ENCODE measurements at regions not wholly inside any gene's neighbourhood (a gene's known extent, or its start where the extent isn't known, plus 50 kb on each side); places are given as distances from the start of the nearest gene placed in this dataset.

DNA sequence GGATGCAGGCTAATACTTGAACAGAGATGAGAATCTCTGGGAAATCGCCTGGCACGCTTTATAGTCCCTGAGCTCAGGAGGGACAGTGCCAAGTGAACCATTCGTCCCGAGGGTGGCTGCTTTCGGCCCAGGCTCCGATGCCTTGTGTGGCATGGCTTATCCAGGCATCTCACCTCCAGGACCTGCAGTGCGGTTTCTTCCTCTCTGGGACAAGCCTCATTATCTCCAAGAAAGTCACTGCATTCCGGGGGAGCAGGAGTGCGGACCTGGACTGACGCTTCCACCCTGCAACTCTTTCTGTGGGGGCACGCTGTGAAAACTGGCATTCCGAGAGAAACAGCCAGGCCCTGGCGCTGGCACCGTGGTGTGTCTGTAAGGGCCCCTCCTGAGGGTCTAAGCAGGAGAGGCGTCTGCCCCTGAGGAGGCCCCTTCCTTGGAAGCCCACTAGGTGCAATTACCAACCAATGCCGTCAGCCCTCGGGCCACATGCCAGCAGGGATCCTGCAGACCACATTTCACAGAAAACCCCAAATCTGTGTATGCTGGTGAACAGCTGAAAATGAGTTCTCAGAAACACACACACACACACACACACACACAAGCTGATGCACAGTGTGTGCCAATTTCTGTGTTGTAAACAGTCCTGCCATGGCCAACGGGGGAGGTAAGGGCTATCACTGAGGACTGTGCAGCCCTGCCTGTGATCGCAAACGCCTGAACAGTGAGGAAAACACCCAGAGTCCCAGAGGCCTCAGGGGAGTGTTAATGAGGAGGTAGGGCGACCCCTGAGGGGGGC is 351.9 kb upstream of the SALL3 start:
- DNase-seq (ENCODE audit: low read depth): no peak

- no peak for DNase-seq (ENCODE audit: low read depth)
Observed at GRCh38 chr18:78629426-78629825, 350.2 kb upstream of the SALL3 start.

DNA sequence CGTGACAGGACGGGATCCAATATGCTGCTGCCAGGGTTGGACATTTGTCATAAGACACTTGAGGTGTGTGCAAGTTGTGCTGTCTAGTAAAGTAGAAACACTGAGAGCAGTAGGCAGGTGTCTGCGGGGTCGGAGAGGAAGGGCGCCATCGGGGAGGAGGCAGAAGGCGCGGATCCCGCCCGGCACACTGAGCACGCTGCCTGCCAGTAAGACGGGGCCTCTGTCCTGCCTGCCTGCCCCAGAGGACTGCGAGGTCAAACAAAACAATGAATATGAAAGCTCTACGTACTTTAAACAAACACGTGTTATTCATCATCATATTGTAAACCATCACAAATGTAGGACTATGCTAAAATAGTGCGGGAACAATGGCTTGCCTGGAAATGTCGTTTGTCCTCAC is 349.3 kb upstream of the SALL3 start:
- DNase-seq (ENCODE audit: low read depth): no peak

DNA sequence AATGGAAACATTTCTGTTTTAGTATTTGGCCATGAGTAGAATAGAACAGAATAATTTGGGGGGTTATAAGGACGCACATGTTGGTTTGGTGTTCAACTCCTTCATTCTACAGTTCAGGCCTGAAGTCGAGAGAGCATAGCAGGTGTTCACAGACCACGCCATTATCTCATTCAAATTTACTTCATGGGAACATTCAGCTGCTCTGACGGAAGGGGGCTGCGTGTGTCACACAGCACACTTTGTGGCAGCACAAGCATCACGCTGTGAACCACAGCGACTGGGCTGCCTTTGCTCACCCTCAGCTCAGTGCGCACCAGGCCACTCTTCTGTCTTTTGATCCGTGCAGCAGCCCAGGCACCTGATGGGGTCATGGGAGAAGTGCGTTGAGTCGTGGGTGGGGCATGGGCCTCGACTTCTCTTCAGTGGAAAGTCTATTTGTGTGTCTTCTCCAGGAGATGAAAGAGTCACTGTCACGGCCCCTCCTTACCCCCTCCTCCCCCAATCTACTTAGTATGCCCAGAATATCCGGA is 348.6 kb upstream of the SALL3 start:
- DNase-seq (ENCODE audit: low read depth): no peak

DNA sequence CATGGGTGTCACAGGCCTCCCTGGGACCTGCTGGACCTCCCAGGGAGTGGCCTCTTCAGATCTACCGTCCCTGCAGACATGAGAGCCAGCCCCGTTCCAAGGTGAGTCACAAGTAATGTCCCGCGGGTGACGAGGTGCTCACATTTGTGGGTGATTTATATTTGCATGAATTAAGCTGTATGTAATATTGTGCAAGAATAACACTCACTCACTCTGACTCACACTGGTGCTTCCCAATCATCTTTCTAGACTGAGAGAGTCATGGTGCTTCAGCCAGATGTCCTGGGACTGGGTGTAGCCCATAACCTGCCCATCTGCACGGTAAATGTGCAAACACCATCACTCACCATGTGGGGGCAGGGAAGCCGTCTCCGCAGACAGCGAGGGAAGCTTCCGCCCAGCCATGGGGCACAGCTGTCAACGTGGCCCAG is 347.5 kb upstream of the SALL3 start:
- DNase-seq (ENCODE audit: low read depth): no peak

GRCh38 chr18:78634061-78634696 is 345.4 kb upstream of the SALL3 start:
- DNase-seq (ENCODE audit: low read depth): no peak

DNA sequence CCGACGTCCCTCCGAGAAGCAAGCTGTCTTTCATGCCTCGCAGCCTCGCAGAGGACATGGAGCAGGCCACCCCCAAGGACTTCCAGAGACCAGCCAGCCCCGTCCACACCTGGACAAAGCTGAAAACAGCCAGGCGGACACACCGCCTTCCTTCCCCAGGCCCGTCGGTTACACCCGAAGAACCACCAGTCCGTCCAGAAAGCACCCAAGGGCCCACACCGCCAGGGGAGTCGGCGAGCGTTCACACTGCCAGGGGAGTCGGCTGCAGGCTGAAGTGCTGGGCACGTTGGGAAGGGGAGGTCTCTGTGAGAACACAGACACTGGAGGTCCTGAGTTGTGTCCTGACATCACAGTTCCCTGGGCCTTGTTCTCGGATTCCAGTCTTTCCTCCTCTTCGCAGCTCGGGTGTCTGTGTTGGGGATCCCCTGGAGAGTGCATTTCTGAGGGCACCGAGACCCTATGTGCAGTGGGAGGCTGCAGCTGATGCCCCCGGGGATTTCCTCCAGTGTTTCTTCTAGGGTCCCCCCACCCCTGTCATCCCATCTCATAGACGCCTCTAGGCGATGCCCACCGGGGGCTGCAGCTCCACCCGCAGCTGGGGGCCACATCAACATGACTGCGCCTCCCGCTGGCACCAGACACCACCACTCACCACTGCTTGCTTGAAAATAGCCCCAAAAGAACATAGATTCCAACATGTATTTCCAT is 344.4 kb upstream of the SALL3 start:
- no peak for DNase-seq (ENCODE audit: low read depth)

- DNase-seq (ENCODE audit: low read depth): no peak
Observed at GRCh38 chr18:78636260-78636659, 343.4 kb upstream of the SALL3 start.

DNA sequence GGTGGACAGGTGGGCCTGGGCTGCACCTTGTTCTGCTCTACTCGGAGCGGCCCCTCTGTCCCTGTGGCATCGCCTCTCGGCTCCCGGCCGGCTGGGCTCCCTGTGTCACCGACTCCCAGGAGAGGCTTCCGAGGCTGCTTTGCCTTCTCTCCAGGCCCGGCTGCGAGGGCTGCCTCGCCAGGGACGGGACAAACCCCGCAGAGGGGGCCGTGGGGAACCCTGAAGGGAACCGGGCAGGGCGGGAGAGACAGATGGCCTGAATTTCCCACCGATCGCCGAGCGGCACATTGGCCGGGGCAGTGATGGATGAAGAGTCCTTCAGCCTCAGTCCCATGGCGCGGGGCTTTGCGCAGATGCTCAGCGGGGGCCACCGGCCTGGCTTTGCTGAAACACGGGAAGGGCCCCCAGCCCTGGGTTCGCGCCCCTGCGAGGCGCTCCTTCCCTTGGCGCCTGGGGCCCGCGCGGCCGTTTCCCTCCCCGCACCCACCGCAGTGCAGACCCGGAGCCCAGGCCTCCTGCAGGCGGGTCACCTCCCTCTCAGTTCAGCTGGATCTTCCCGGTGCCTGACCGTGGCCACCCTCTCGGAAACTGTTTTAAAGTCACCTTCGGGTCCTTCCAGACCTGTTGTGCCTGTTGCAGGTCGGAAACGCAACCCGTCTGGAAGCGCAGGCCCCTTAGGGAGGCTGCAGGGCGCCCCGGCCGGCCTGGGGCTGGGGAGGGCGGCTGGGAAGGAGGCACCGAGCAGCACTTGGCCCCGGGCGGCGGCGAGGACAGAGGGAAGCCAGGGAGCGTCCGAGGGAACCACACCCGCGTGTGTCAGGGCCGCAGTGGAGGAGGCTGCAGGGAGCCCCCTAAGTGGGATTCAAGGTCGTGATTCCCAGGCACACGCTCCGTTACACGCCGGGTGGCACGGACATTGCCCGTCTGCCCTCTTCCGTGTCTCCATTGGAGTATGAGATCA is 341.9 kb upstream of the SALL3 start:
- no peak for DNase-seq (ENCODE audit: low read depth)

DNA sequence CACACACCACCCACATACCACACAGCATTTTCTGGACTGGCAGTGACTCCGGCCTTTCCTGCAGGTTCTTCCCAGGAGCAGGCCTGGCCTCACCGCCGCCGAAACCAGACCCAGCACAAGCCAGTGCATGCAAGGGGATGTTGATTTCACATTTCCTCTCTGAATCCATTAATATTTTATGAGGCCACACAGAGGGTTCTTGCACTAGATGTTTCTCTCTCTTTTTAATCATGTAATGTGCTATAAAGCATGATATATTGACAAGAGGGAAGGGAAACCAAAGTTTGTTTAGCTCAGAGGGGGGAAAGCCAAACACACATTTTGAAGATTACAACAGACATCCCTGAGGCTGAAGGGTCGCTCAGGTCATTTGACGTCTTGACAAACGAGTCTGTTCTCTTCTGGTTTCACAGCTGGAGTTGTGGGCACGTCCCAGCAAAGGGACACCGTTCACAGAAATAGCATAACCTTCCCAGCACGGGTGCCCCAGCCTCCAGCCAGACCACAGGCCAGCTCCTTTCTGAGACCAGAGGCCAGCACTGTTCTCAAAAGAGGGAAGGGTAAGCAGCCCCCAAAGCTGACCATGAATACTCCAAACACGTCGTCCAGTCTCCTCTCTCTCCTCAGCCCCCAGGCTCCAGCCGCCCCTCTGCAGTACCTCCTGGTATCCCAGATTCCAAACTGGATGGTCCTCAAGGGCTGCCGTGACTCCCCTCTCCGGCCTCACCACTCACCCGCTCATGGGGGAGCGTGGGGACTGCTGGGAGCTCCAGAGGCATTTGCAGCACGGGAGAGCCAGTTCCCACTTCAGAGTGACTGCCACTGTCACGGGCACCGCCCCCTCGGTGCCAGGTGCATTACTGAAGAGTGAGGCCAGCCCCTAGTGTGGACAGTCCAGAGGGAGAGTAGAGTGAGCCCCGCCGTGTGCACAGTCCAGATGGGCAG is 340.3 kb upstream of the SALL3 start:
- no peak for DNase-seq (ENCODE audit: low read depth)

DNA sequence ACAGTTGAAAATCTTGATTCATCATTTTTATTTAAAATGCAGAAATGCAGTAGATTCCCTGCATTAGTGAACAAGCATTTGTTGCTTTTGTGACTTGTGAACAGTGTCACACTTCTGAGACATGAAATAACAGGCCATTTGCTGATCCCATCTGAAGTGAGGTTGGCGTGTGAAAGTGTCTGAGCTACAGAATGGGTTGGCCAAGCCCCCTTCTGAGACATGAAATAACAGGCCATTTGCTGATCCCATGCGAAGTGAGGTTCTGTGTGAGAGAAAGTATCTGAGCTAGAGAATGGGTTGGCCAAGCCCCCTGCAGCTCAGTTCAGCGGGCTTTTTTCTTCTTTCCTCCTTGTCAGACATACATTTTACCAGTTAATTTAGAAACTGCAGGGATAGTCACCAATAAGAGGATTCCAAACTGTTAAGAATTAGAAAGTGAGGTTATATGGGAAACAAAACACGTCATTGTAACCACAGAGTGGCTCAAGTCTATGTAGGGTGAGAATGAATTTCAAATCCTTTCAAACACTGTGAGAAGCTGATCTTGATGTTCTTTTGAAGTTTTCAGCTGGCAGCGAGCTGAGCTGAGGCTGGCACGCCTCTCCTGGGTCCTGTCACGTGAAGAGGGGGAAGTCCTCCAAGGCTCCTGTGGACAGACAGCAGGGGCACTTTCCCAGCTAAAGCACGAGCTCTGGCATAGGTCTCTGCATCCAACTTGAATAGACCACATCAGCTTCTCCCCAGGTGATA is 339.2 kb upstream of the SALL3 start:
- no peak for DNase-seq (ENCODE audit: low read depth)

DNA sequence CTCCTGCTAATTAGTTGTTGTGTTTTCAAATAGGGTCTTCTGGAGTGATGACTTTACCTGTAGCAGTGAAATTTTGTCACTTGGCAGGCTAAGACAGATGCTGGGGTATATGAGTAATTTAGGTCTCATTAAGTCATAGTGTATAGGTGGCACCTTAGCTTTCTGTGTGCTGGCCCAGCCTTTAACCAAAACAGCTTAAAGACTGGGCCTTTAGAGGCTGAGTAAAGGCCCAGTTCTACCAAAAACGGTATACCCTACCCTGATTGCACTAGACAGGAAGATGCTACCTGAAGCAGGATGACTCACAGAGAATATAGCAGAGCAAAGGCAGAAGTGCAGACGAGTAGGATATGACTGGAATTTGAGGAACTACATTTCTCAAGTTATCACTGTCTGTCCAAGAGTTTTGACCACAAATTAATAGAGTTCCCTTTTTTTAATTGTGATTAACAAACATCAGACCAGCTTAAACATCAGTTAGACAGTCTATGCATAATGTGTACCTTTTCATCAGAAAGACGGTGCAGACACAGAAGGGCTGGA is 337.9 kb upstream of the SALL3 start:
- DNase-seq (ENCODE audit: low read depth): no peak

GRCh38 chr18:78642296-78642951 is 337.2 kb upstream of the SALL3 start:
- no peak for DNase-seq (ENCODE audit: low read depth)

GRCh38 chr18:78643004-78643403 is 336.6 kb upstream of the SALL3 start:
- no peak for DNase-seq (ENCODE audit: low read depth)

DNA sequence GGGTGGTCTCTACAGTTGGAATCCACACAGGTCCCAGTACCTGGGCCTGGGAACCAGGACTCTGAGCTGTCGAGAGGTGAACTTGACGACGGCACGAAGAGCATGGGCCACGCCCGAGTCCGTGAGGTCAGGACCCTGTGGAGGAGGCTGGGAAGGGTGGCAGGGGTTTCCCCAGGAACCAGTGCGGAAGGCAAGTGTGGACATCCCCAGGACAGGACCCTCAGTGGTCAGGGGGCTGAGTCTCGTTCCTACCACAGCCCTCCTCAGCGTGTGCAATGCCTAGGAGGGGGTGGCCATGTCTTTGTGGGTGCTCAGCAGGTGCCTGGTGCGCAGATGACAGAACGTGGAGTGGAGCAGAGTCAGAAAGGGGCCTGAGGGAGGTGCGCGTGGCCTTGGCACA is 335.6 kb upstream of the SALL3 start:
- DNase-seq (ENCODE audit: low read depth): no peak

GRCh38 chr18:78645216-78645615 is 334.4 kb upstream of the SALL3 start:
- no peak for DNase-seq (ENCODE audit: low read depth)

DNA sequence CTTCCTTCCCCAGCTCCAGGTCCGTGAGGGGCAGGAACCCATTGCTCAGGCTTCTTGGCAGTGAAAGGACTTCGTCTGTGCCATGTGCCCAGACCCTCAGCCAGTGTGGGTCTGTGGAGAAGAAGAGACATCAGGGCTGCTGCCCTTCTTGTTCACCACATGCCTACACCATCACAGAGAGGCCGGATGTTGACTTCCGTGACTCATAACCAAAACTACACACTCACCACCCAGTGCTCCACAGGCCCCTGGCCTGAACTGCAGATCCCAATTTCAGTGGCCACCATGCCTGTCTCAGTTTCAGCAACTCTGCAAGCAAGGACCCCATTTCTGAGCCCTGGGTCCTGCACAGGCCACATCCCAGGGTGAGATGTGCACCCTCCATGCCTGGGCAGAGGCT is 332.6 kb upstream of the SALL3 start:
- DNase-seq (ENCODE audit: low read depth): no peak

GRCh38 chr18:78649421-78649820 is 330.2 kb upstream of the SALL3 start:
- DNase-seq (ENCODE audit: low read depth): no peak

DNA sequence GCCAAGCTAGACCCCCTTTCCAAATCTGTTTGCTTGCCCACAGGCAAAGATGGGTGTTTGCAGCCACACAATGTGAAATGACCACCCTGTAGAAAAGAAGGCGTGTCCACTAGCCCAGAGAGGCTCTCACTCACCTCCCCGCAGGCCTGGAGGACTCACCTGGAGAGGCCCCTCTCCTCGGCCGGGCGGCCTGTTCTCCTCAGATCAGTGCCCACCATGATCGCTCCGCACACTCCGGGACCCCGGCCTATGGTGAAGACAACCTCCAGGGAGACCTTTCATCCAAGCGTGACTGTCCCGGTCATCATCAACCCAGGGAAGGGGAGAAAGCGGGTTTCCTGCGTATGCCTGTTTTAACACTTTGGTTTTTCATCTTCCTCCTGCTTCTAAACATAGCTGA is 328.7 kb upstream of the SALL3 start:
- no peak for DNase-seq (ENCODE audit: low read depth)
